ENCODE measurements at regions not wholly inside any gene's neighbourhood (a gene's known extent, or its start where the extent isn't known, plus 50 kb on each side); places are given as distances from the start of the nearest gene placed in this dataset.

DNA sequence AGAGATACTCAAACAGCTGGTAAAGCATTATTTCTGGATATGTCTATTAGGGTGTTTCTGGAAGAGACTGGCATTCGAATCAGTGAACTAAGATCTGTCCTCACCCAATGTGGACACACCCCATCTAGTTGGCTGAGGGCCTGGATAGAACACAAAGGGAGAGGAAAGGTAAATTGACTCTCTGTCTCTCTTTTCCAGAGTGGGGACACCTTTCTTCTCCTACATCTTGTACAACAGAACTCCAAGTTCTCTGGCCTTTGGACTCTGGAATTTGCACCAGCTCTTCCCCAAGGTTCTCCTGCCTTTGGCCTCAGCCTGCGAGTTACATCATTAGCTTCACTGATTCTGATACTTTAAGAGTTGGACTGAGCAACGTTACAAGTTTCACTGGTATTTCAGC is 1253.9 kb downstream of the SLC16A7 start:
- DNase-seq: no peak

DNA sequence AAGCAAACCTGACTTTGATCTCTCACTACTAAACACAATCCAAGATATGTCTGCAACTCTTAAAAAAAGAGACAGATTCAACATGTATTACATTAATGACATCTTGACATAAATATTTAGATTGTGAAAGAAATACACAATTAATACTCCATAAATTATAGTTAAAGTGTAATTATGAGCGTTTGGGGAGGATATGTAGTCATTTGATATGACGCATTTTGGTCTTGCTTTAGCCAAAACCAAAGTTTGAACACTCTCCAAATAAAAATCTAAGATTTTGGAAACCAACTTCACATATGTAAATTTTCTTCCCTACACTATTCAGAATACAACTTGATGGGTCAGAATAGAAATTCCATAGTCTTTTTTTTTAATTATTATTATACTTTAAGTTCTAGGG is 1257.6 kb downstream of the SLC16A7 start:
- Histone ChIP-seq H3K79me2 (ENCODE audit: low read depth) (no peaks in the 10 kb centered on the region), H3K9me2 (ENCODE audit: insufficient read depth) (no peaks in the 10 kb centered on the region; the same call in 1 of the 2 replicates), H3K27me3 (ENCODE audit: insufficient read depth, low read depth) (no peaks in the 10 kb centered on the region), H4K20me1 (ENCODE audit: insufficient read depth) (no peaks in the 10 kb centered on the region), H3K4me1 (replicated peaks; ENCODE audit: insufficient read depth) (no peaks in the 10 kb centered on the region), H3K9me3 (ENCODE audit: insufficient read depth, low read depth) (no peaks in the 10 kb centered on the region), H3K4me3 (no peak overlapping the region), H3K36me3 (ENCODE audit: low read depth) (no peaks in the 10 kb centered on the region), H3F3A (ENCODE audit: insufficient read depth, low read depth) (no peaks in the 10 kb centered on the region), H3K4me2 (no peak overlapping the region), H2AFZ (no peak overlapping the region), H3K27ac (no peak overlapping the region)
- ChIA-PET POLR2A (ENCODE audit: unreplicated experiment) (no interaction called here), CTCF (no interaction called here)
- no TSS peak for BruUV-seq (replicated peaks)
- intact Hi-C loops (cut with micrococcal nuclease; ENCODE audit: unreplicated experiment): no loop called here
- TF ChIP-seq, protein P1, sequence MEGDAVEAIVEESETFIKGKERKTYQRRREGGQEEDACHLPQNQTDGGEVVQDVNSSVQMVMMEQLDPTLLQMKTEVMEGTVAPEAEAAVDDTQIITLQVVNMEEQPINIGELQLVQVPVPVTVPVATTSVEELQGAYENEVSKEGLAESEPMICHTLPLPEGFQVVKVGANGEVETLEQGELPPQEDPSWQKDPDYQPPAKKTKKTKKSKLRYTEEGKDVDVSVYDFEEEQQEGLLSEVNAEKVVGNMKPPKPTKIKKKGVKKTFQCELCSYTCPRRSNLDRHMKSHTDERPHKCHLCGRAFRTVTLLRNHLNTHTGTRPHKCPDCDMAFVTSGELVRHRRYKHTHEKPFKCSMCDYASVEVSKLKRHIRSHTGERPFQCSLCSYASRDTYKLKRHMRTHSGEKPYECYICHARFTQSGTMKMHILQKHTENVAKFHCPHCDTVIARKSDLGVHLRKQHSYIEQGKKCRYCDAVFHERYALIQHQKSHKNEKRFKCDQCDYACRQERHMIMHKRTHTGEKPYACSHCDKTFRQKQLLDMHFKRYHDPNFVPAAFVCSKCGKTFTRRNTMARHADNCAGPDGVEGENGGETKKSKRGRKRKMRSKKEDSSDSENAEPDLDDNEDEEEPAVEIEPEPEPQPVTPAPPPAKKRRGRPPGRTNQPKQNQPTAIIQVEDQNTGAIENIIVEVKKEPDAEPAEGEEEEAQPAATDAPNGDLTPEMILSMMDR (conservative IDR thresholded peaks at IDR 0.05): no peak
- no peak for TF ChIP-seq EZH2 (IDR thresholded peaks at IDR 0.05; ENCODE audit: low read depth)
- no peak for DNase-seq

More for the DNA sequence above, 1253.9 kb downstream of the SLC16A7 start:
- H4K20me1 ChIP-seq (ENCODE audit: insufficient read depth): no peaks in the 10 kb centered on the region
- H3K4me2 ChIP-seq: no peak overlapping the region
- no peaks in the 10 kb centered on the region for H3K79me2 ChIP-seq (ENCODE audit: low read depth)
- CTCF ChIA-PET: no interaction called here
- H2AFZ ChIP-seq: no peak overlapping the region
- H3K36me3 ChIP-seq (ENCODE audit: low read depth): no peaks in the 10 kb centered on the region
- no TSS peak for BruUV-seq (replicated peaks)
- H3K9me3 ChIP-seq (ENCODE audit: insufficient read depth, low read depth): no peaks in the 10 kb centered on the region
- no peaks in the 10 kb centered on the region for H3K27me3 ChIP-seq (ENCODE audit: insufficient read depth, low read depth)
- no peaks in the 10 kb centered on the region; the same call in 1 of the 2 replicates for H3K9me2 ChIP-seq (ENCODE audit: insufficient read depth)
- H3F3A ChIP-seq (ENCODE audit: insufficient read depth, low read depth): no peaks in the 10 kb centered on the region
- TF ChIP-seq, protein P1 (conservative IDR thresholded peaks at IDR 0.05): no peak
- TF ChIP-seq EZH2 (IDR thresholded peaks at IDR 0.05; ENCODE audit: low read depth): no peak
- no peak overlapping the region for H3K4me3 ChIP-seq
- POLR2A ChIA-PET (ENCODE audit: unreplicated experiment): no interaction called here
- no peak overlapping the region for H3K27ac ChIP-seq
- intact Hi-C loops (cut with micrococcal nuclease; ENCODE audit: unreplicated experiment): no loop called here
- no peaks in the 10 kb centered on the region for H3K4me1 ChIP-seq (replicated peaks; ENCODE audit: insufficient read depth)

DNA sequence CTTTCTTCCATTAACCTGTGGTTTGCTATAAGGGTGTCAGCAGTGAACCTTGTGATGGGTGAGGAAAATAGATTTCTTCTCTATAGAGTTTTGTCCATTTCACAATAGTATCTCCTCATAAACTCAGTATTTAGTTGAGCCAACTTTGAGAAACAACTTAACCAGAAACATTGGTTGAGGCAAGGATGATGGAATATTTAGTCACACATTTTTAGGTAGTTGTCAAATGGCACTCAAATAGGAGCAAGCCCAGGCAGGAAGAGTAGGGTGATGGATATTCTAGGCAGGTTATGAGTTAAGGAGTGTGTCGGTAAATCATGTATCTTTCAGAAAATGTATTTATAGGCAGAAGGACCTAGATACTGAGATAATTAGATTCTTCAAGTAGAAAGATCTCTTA is 1267.6 kb downstream of the SLC16A7 start:
- ChIA-PET CTCF (no interaction called here), POLR2A (ENCODE audit: unreplicated experiment) (no interaction called here)
- TF ChIP-seq, protein P1 (conservative IDR thresholded peaks at IDR 0.05): no peak
- no peak for TF ChIP-seq EZH2 (IDR thresholded peaks at IDR 0.05; ENCODE audit: low read depth)
- no peaks in the 10 kb centered on the region for H3F3A ChIP-seq (ENCODE audit: insufficient read depth, low read depth)
- H3K36me3 ChIP-seq (ENCODE audit: low read depth): no peaks in the 10 kb centered on the region
- H3K9me2 ChIP-seq (ENCODE audit: insufficient read depth): no peaks in the 10 kb centered on the region
- no peaks in the 10 kb centered on the region for H3K4me1 ChIP-seq (replicated peaks; ENCODE audit: insufficient read depth)
- H3K4me3 ChIP-seq: no peak overlapping the region
- DNase-seq: no peak
- BruUV-seq (replicated peaks): no TSS peak
- intact Hi-C loops (cut with micrococcal nuclease; ENCODE audit: unreplicated experiment): no loop called here
- no peaks in the 10 kb centered on the region for H3K9me3 ChIP-seq (ENCODE audit: insufficient read depth, low read depth)
- no peaks in the 10 kb centered on the region for H4K20me1 ChIP-seq (ENCODE audit: insufficient read depth)
- no peaks in the 10 kb centered on the region for H3K79me2 ChIP-seq (ENCODE audit: low read depth)
- no peak overlapping the region for H3K4me2 ChIP-seq
- H2AFZ ChIP-seq: no peak overlapping the region
- H3K27ac ChIP-seq: no peak overlapping the region
- H3K27me3 ChIP-seq (ENCODE audit: insufficient read depth, low read depth): no peaks in the 10 kb centered on the region
